Mucosa of rectum (tissue), 2 donors: ENCODE measurements at regions not wholly inside any gene's neighbourhood (a gene's known extent, or its start where the extent isn't known, plus 50 kb on each side); places are given as distances from the start of the nearest gene placed in this dataset.
"Not testable (repeated sequence)": the region's sequence is repeated elsewhere in the genome, so short reads cannot be mapped to it uniquely, and the experiment has no call there.

ENCODE experiments used
- H3K27ac ChIP-seq, 2 donors: one replicate each; pipeline ENCODE4 v1.7.0; 2013; ENCODE audit warnings: inconsistent platforms in 2 of 2, low read depth in 2 of 2, low read length in 2 of 2
- H3K27me3 ChIP-seq, 2 donors: one replicate each; pipeline ENCODE4 v1.7.0; 2013; ENCODE audit warnings: low read length in 2 of 2; ENCODE audit not compliant: control insufficient read depth in 2 of 2, insufficient read depth in 2 of 2
- H3K36me3 ChIP-seq, 2 donors: one replicate each; pipeline ENCODE4 v1.7.0; 2013; ENCODE audit warnings: low read length in 2 of 2; ENCODE audit not compliant: control insufficient read depth in 2 of 2, insufficient read depth in 2 of 2
- H3K4me1 ChIP-seq, 2 donors: one replicate each; pipeline ENCODE4 v1.7.0; 2013; ENCODE audit warnings: low read length in 2 of 2, mild to moderate bottlenecking in 1 of 2; ENCODE audit not compliant: control insufficient read depth in 2 of 2, insufficient read depth in 2 of 2
- H3K4me3 ChIP-seq, 2 donors: one replicate each; pipeline ENCODE4 v1.7.0; 2013; ENCODE audit warnings: low read length in 2 of 2
- H3K9ac ChIP-seq, 2 donors: one replicate each; pipeline ENCODE4 v1.7.0; 2013; ENCODE audit warnings: low read length in 2 of 2, low read depth in 1 of 2, mild to moderate bottlenecking in 1 of 2
- H3K9me3 ChIP-seq, 2 donors: one replicate each; pipeline ENCODE4 v1.7.0; 2013; ENCODE audit warnings: low read length in 2 of 2; ENCODE audit not compliant: control insufficient read depth in 2 of 2
- donor health status: healthy.
- donor health status: Normal muscosa, but diverticular disease.

- H3K27ac ChIP-seq: no peak overlapping the region
Measured at GRCh38 chr16:85515830-85516397, 97.2 kb upstream of the GSE1 start.

GRCh38 chr16:85517154-85517553, 96.0 kb upstream of the GSE1 start:
- Histone ChIP-seq H3K27ac (no peak overlapping the region), H3K36me3 (no peaks in the 10 kb centered on the region), H3K4me1 (peaks cover 14 to 18% of the 10 kb centered on the region in 2 donors)

More at GRCh38 chr16:85515830-85516397, 97.2 kb upstream of the GSE1 start:
- no peaks in the 10 kb centered on the region for H3K27me3 ChIP-seq
- no peak overlapping the region for H3K4me3 ChIP-seq
- peaks cover 6 to 9% of the 10 kb centered on the region in 2 donors for H3K4me1 ChIP-seq
- no peaks in the 10 kb centered on the region for H3K36me3 ChIP-seq
- H3K9me3 ChIP-seq: no peaks in the 10 kb centered on the region
- no peak overlapping the region for H3K9ac ChIP-seq

GRCh38 chr16:85517563-85518179, 95.5 kb upstream of the GSE1 start:
- Histone ChIP-seq H3K27me3 (no peaks in the 10 kb centered on the region), H3K4me1 (peaks cover 14 to 22% of the 10 kb centered on the region in 2 donors)

More at GRCh38 chr16:85517154-85517553, 96.0 kb upstream of the GSE1 start:
- Histone ChIP-seq H3K4me3 (no peak overlapping the region), H3K9ac (no peak overlapping the region), H3K9me3 (no peaks in the 10 kb centered on the region), H3K27me3 (no peaks in the 10 kb centered on the region)

GRCh38 chr16:85518398-85519049, 94.6 kb upstream of the GSE1 start:
- Histone ChIP-seq H3K27me3 (no peaks in the 10 kb centered on the region), H3K27ac (no peak overlapping the region), H3K4me1 (peaks cover 17 to 30% of the 10 kb centered on the region in 2 donors), H3K4me3 (no peak overlapping the region), H3K36me3 (no peaks in the 10 kb centered on the region), H3K9me3 (no peaks in the 10 kb centered on the region), H3K9ac (no peak overlapping the region)

More at GRCh38 chr16:85517563-85518179, 95.5 kb upstream of the GSE1 start:
- no peaks in the 10 kb centered on the region for H3K36me3 ChIP-seq
- H3K9ac ChIP-seq: no peak overlapping the region
- no peaks in the 10 kb centered on the region for H3K9me3 ChIP-seq
- no peak overlapping the region for H3K27ac ChIP-seq
- no peak overlapping the region for H3K4me3 ChIP-seq

GRCh38 chr16:85519050-85519440, 94.1 kb upstream of the GSE1 start:
- H3K9me3 ChIP-seq, H3K36me3 ChIP-seq: not testable (repeated sequence)
- H3K4me1 ChIP-seq: peaks cover 21 to 36% of the 10 kb centered on the region in 2 donors

GRCh38 chr16:85519540-85520231, 93.4 kb upstream of the GSE1 start:
- no peak overlapping the region for H3K27ac ChIP-seq
- H3K4me1 ChIP-seq: peaks cover 19 to 40% of the 10 kb centered on the region in 2 donors
- no peak overlapping the region for H3K9ac ChIP-seq
- H3K4me3 ChIP-seq: no peak overlapping the region
- no peaks in the 10 kb centered on the region for H3K9me3 ChIP-seq
- H3K27me3 ChIP-seq: no peaks in the 10 kb centered on the region
- no peaks in the 10 kb centered on the region for H3K36me3 ChIP-seq

More at GRCh38 chr16:85519050-85519440, 94.1 kb upstream of the GSE1 start:
- not testable (repeated sequence) for H3K27me3 ChIP-seq, H3K9ac ChIP-seq, H3K27ac ChIP-seq, H3K4me3 ChIP-seq

- Histone ChIP-seq H3K27ac (peak overlapping the region in 1 of 2 donors; percentile 50), H3K27me3 (no peaks in the 10 kb centered on the region), H3K4me3 (no peak overlapping the region), H3K9ac (no peak overlapping the region), H3K4me1 (peaks cover 15 to 35% of the 10 kb centered on the region in 2 donors), H3K9me3 (no peaks in the 10 kb centered on the region), H3K36me3 (no peaks in the 10 kb centered on the region)
Measured at GRCh38 chr16:85520853-85521521, 92.1 kb upstream of the GSE1 start.

GRCh38 chr16:85521552-85522307, 91.4 kb upstream of the GSE1 start:
- H3K27me3 ChIP-seq: no peaks in the 10 kb centered on the region
- H3K27ac ChIP-seq: peak overlapping the region in 1 of 2 donors; percentile 50
- no peaks in the 10 kb centered on the region for H3K36me3 ChIP-seq
- no peak overlapping the region for H3K9ac ChIP-seq
- peaks cover 15 to 35% of the 10 kb centered on the region in 2 donors for H3K4me1 ChIP-seq
- H3K4me3 ChIP-seq: no peak overlapping the region
- H3K9me3 ChIP-seq: no peaks in the 10 kb centered on the region

- Histone ChIP-seq H3K4me1 (peaks cover 15 to 35% of the 10 kb centered on the region in 2 donors), H3K36me3 (no peaks in the 10 kb centered on the region), H3K27ac (no peak overlapping the region), H3K27me3 (no peaks in the 10 kb centered on the region), H3K9ac (no peak overlapping the region), H3K9me3 (no peaks in the 10 kb centered on the region), H3K4me3 (no peak overlapping the region)
Measured at GRCh38 chr16:85522308-85522841, 90.7 kb upstream of the GSE1 start.
